GM12874 (cell line): ENCODE measurements at regions not wholly inside any gene's neighbourhood (a gene's known extent, or its start where the extent isn't known, plus 50 kb on each side); places are given as distances from the start of the nearest gene placed in this dataset.

ENCODE experiments used
- CTCF ChIP-seq: IDR thresholded peaks from 2 replicates; pipeline ENCODE4 v1.5.1; 2011; ENCODE audit warnings: low read depth, mild to moderate bottlenecking, control low read depth, low read length, moderate library complexity; ENCODE audit not compliant: insufficient read depth

- TF ChIP-seq CTCF, result no peak
Measured at GRCh38 chr16:86690970-86691369, 112.6 kb downstream of the FOXL1 start.

GRCh38 chr16:86692426-86692825 lies 114.1 kb downstream of the FOXL1 start:
- TF ChIP-seq CTCF, result no peak

- no peak for TF ChIP-seq CTCF
Measured at GRCh38 chr16:86693033-86693432, 114.7 kb downstream of the FOXL1 start.

- no peak for TF ChIP-seq CTCF
Measured at GRCh38 chr16:86697715-86698114, 119.4 kb downstream of the FOXL1 start.

- TF ChIP-seq CTCF, result no peak
Measured at GRCh38 chr16:86700046-86700945, 121.9 kb downstream of the FOXL1 start.

GRCh38 chr16:86701286-86701975 lies 123.1 kb downstream of the FOXL1 start:
- TF ChIP-seq CTCF, result no peak

- no peak for TF ChIP-seq CTCF
Measured at GRCh38 chr16:86702824-86703588, 124.7 kb downstream of the FOXL1 start.
